Activated CD4-positive, alpha-beta memory T cell treated with anti-CD3 and anti-CD28 coated beads for 36 hours (primary cell): ENCODE measurements at regions not wholly inside any gene's neighbourhood (a gene's known extent, or its start where the extent isn't known, plus 50 kb on each side); places are given as distances from the start of the nearest gene placed in this dataset.

Source experiments
- CTCF ChIA-PET: fragments of 350-600 bp; sonication (Branson Sonifier 250); formaldehyde crosslinking; loops from one replicate; lab custom pipeline; 2021; ENCODE audit warnings: antibody characterized with exemption, inconsistent platforms; lab: Charles Lee
- POLR2A ChIA-PET: fragments of 350-600 bp; sonication (Branson Sonifier 250); formaldehyde crosslinking; loops from one replicate; lab custom pipeline; 2021; ENCODE audit warnings: antibody characterized with exemption; lab: Charles Lee
- DNase-seq: peaks from one replicate; pipeline ENCODE4 v3.0.0-alpha.2; 2020
- H3K27ac Mint-ChIP-seq: one replicate; pipeline ENCODE4 v1.8.0; 2021; ENCODE audit warnings: mixed read lengths
- H3K27me3 Mint-ChIP-seq: one replicate; pipeline ENCODE4 v1.8.0; 2021; ENCODE audit warnings: mixed read lengths
- H3K36me3 Mint-ChIP-seq: one replicate; pipeline ENCODE4 v1.8.0; 2021; ENCODE audit warnings: mixed read lengths
- H3K4me1 Mint-ChIP-seq: one replicate; pipeline ENCODE4 v1.8.0; 2021; ENCODE audit warnings: low read depth, mixed read lengths
- H3K4me3 Mint-ChIP-seq: one replicate; pipeline ENCODE4 v1.8.0; 2021; ENCODE audit warnings: mild to moderate bottlenecking, mixed read lengths
- H3K9me3 Mint-ChIP-seq: one replicate; pipeline ENCODE4 v1.8.0; 2021; ENCODE audit warnings: mixed read lengths
- intact Hi-C: fragments of 100-400 bp; cut with micrococcal nuclease; formaldehyde crosslinking; loops from one replicate; pipeline ENCODE4 v1.15.1; 2023

GRCh38 chr14:94887591-94887990 lies 117.7 kb upstream of the GSC start:
- no peak overlapping the region for H3K27ac Mint-ChIP-seq
- POLR2A ChIA-PET, result no interaction called here
- H3K4me1 Mint-ChIP-seq, result no peaks in the 10 kb centered on the region
- no peaks in the 10 kb centered on the region for H3K36me3 Mint-ChIP-seq
- no peak for DNase-seq
- H3K27me3 Mint-ChIP-seq, result no peaks in the 10 kb centered on the region
- no peak overlapping the region for H3K4me3 Mint-ChIP-seq
- intact Hi-C loops, result no loop called here
- CTCF ChIA-PET, result no interaction called here
- no peaks in the 10 kb centered on the region for H3K9me3 Mint-ChIP-seq

GRCh38 chr14:94886931-94887330 lies 117.0 kb upstream of the GSC start:
- Mint-ChIP-seq H3K9me3 (no peaks in the 10 kb centered on the region), H3K36me3 (no peaks in the 10 kb centered on the region), H3K27me3 (no peaks in the 10 kb centered on the region), H3K4me3 (no peak overlapping the region), H3K4me1 (no peaks in the 10 kb centered on the region), H3K27ac (no peak overlapping the region)
- no peak for DNase-seq
- ChIA-PET POLR2A (no interaction called here), CTCF (no interaction called here)
- intact Hi-C loops, result no loop called here

- Mint-ChIP-seq H3K4me1 (no peaks in the 10 kb centered on the region), H3K27me3 (no peaks in the 10 kb centered on the region), H3K36me3 (no peaks in the 10 kb centered on the region), H3K9me3 (no peaks in the 10 kb centered on the region), H3K4me3 (no peak overlapping the region), H3K27ac (no peak overlapping the region)
- ChIA-PET CTCF (no interaction called here), POLR2A (no interaction called here)
- intact Hi-C loops, result no loop called here
- DNase-seq, result no peak
These were observed 115.7 kb upstream of the GSC start for GRCh38 chr14:94885481-94886155.

GRCh38 chr14:94884616-94885230 lies 114.8 kb upstream of the GSC start:
- Mint-ChIP-seq H3K9me3 (no peaks in the 10 kb centered on the region), H3K36me3 (no peaks in the 10 kb centered on the region), H3K27ac (no peak overlapping the region), H3K27me3 (no peaks in the 10 kb centered on the region), H3K4me3 (no peak overlapping the region), H3K4me1 (no peaks in the 10 kb centered on the region)
- no peak for DNase-seq
- intact Hi-C loops, result no loop called here
- POLR2A ChIA-PET, result no interaction called here
- CTCF ChIA-PET, result no interaction called here

GRCh38 chr14:94882401-94882800 lies 112.5 kb upstream of the GSC start:
- ChIA-PET CTCF (no interaction called here), POLR2A (no interaction called here)
- intact Hi-C loops, result no loop called here

GRCh38 chr14:94880876-94881275 lies 111.0 kb upstream of the GSC start:
- Mint-ChIP-seq H3K36me3 (no peaks in the 10 kb centered on the region), H3K4me3 (no peak overlapping the region), H3K4me1 (no peaks in the 10 kb centered on the region), H3K27me3 (no peaks in the 10 kb centered on the region), H3K9me3 (no peaks in the 10 kb centered on the region), H3K27ac (no peak overlapping the region)
- intact Hi-C loops, result no loop called here
- CTCF ChIA-PET, result interaction anchor here (0.6 kb wide), 1 partner anchor 77 kb away, joined by 3 read pairs; no protein-coding TSS in a partner anchor
- POLR2A ChIA-PET, result no interaction called here
- no peak for DNase-seq

More at GRCh38 chr14:94882401-94882800, 112.5 kb upstream of the GSC start:
- no peak overlapping the region for H3K4me3 Mint-ChIP-seq
- no peaks in the 10 kb centered on the region for H3K27me3 Mint-ChIP-seq
- H3K27ac Mint-ChIP-seq, result no peak overlapping the region
- no peaks in the 10 kb centered on the region for H3K9me3 Mint-ChIP-seq
- no peaks in the 10 kb centered on the region for H3K36me3 Mint-ChIP-seq
- no peak for DNase-seq
- H3K4me1 Mint-ChIP-seq, result no peaks in the 10 kb centered on the region

GRCh38 chr14:94880106-94880505 lies 110.2 kb upstream of the GSC start:
- ChIA-PET CTCF (interaction anchor here (0.6 kb wide), 2 partner anchors 78 to 810 kb away, joined by 3 read pairs; no protein-coding TSS in a partner anchor), POLR2A (no interaction called here)
- Mint-ChIP-seq H3K4me3 (no peak overlapping the region), H3K9me3 (no peaks in the 10 kb centered on the region), H3K27ac (no peak overlapping the region), H3K36me3 (no peaks in the 10 kb centered on the region), H3K27me3 (peaks cover 2% of the 10 kb centered on the region), H3K4me1 (no peaks in the 10 kb centered on the region)
- no peak for DNase-seq
- intact Hi-C loops, result no loop called here

- POLR2A ChIA-PET, result no interaction called here
- peaks cover 2% of the 10 kb centered on the region for H3K27me3 Mint-ChIP-seq
These were observed 109.6 kb upstream of the GSC start for GRCh38 chr14:94879537-94879936.

GRCh38 chr14:94876306-94876705 lies 106.4 kb upstream of the GSC start:
- intact Hi-C loops, result no loop called here
- no peaks in the 10 kb centered on the region for H3K36me3 Mint-ChIP-seq
- no peak overlapping the region for H3K4me3 Mint-ChIP-seq
- H3K27me3 Mint-ChIP-seq, result peaks cover 6% of the 10 kb centered on the region
- no peak for DNase-seq
- CTCF ChIA-PET, result no interaction called here
- H3K9me3 Mint-ChIP-seq, result no peaks in the 10 kb centered on the region
- H3K4me1 Mint-ChIP-seq, result no peaks in the 10 kb centered on the region
- POLR2A ChIA-PET, result no interaction called here
- no peak overlapping the region for H3K27ac Mint-ChIP-seq

More at GRCh38 chr14:94879537-94879936, 109.6 kb upstream of the GSC start:
- Mint-ChIP-seq H3K4me3 (no peak overlapping the region), H3K36me3 (no peaks in the 10 kb centered on the region), H3K9me3 (no peaks in the 10 kb centered on the region), H3K27ac (no peak overlapping the region), H3K4me1 (no peaks in the 10 kb centered on the region)
- DNase-seq, result no peak
- intact Hi-C loops, result no loop called here
- CTCF ChIA-PET, result no interaction called here

- POLR2A ChIA-PET, result no interaction called here
- Mint-ChIP-seq H3K27me3 (peaks cover 6% of the 10 kb centered on the region), H3K4me1 (no peaks in the 10 kb centered on the region), H3K4me3 (no peak overlapping the region), H3K36me3 (no peaks in the 10 kb centered on the region), H3K9me3 (no peaks in the 10 kb centered on the region), H3K27ac (no peak overlapping the region)
- intact Hi-C loops, result no loop called here
- CTCF ChIA-PET, result no interaction called here
- no peak for DNase-seq
These were observed 105.3 kb upstream of the GSC start for GRCh38 chr14:94875256-94875655.

GRCh38 chr14:94868772-94869072 lies 98.8 kb upstream of the GSC start:
- ChIA-PET POLR2A (no interaction called here), CTCF (no interaction called here)
- H3K4me1 Mint-ChIP-seq, result no peaks in the 10 kb centered on the region
- peaks cover 17% of the 10 kb centered on the region for H3K27me3 Mint-ChIP-seq
- no peaks in the 10 kb centered on the region for H3K36me3 Mint-ChIP-seq
- no peak overlapping the region for H3K4me3 Mint-ChIP-seq
- no peak overlapping the region for H3K27ac Mint-ChIP-seq
- intact Hi-C loops, result no loop called here
- no peak for DNase-seq
- no peaks in the 10 kb centered on the region for H3K9me3 Mint-ChIP-seq

GRCh38 chr14:94867946-94868771 lies 98.2 kb upstream of the GSC start:
- no peak overlapping the region for H3K27ac Mint-ChIP-seq
- CTCF ChIA-PET, result no interaction called here
- no peaks in the 10 kb centered on the region for H3K4me1 Mint-ChIP-seq
- H3K9me3 Mint-ChIP-seq, result no peaks in the 10 kb centered on the region
- no peak overlapping the region for H3K4me3 Mint-ChIP-seq
- H3K36me3 Mint-ChIP-seq, result no peaks in the 10 kb centered on the region
- POLR2A ChIA-PET, result no interaction called here
- no peak for DNase-seq
- intact Hi-C loops, result no loop called here
- H3K27me3 Mint-ChIP-seq, result peaks cover 17% of the 10 kb centered on the region
